NCI-H1417 (cell line): ENCODE measurements at regions not wholly inside any gene's neighbourhood (a gene's known extent, or its start where the extent isn't known, plus 50 kb on each side); places are given as distances from the start of the nearest gene placed in this dataset.
A peak's percentile ranks its signal among the peaks of the same experiment; 100 is the strongest.
"Not testable (repeated sequence)": the region's sequence is repeated elsewhere in the genome, so short reads cannot be mapped to it uniquely, and the experiment has no call there.

Experiments
- DNase-seq, 3 experiments: peaks; one replicate each; lab custom pipeline; 2025; lab: John Stamatoyannopoulos, UW

DNA sequence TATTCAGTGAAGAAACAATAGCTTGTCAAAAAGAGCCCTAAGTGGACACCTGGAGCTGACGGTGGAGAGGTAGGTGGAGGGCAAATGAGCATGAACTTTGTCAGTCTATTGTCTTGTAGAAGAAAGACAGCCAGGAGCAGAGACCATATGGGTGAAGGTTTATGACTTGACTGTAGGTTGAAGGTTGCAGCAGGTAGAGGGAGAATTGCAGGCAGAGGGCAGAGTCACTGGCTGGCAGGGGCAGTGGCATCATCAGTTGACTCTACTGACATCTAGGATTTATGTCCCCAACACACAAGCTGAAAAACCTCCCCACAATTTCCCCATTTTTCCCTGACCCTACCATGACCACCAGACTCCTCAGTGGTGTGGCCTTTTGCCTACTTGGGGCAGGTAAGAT, 243.6 kb upstream of the PRSS58 start:
- no peak for DNase-seq

- DNase-seq = no peak
Observed at GRCh38 chr7:142500366-142500765, 242.5 kb upstream of the PRSS58 start.

GRCh38 chr7:142499635-142500034, 241.8 kb upstream of the PRSS58 start:
- no peak for DNase-seq

- DNase-seq = no peak
Observed at GRCh38 chr7:142498364-142498763, 240.5 kb upstream of the PRSS58 start.

- peak in 2 of 3 experiments; percentile 39 to 42 for DNase-seq
Observed at GRCh38 chr7:142496545-142496991, 238.7 kb upstream of the PRSS58 start.

DNA sequence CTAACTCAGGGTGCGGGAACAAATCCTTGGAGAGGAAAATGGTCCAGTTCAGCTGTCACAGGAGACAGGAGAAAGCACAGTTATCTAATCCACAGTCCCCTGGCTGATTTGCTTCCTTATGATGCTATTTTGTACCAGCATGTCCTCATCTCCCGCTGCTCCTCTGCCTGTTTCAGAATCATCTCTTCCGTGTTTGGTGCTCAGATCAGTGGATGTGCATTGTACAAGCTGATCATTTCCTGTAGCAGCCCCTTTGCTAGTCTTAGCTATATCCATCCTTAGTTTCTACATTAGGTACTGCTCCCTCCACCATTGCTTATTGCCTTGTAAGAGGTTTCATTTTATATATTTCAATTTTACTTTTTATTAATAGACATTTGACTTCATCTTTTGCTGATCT, 238.0 kb upstream of the PRSS58 start:
- not testable (repeated sequence) for DNase-seq

DNA sequence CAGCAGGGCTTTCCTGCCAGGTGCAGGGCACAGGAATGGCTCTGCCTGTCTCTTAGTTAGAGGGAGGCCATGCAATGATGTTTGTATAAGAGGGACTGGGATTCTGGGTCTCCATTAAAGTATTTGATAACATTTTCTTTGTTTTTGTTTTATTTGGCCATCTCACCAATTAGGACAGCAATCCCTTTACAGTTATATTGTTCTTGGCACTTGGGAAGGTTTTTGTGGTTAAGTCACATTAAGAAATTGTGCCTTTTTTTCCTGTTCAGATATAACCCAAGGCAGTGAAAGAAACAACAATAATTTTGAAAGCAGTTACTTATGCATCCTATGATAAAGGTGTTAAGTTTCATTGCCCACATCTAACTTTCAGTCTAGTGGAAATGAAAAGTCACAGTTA, 237.4 kb upstream of the PRSS58 start:
- not testable (repeated sequence) for DNase-seq

- DNase-seq = no peak
Observed at GRCh38 chr7:142494021-142494420, 236.2 kb upstream of the PRSS58 start.

DNA sequence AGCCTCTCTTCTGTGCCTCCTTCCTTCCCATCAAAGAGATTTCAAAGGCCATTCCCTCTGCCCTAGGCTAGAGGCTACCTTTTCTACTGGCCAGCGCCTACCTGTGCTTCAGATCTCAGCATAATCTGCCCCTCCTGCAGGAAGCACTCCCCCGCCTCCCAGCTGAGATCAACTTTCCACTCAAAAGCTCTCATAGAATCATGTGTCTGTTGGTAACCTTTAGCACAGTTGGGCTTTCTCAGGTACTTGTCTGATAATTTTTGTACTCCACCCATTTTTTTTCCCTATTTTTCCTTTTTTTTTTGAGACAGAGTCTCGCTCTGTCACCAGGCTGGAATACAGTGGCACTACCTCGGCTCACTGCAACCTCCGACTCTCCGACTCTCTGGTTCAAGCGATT, 231.0 kb upstream of the PRSS58 start:
- peak in 1 of 3 experiments; percentile 53 for DNase-seq

DNA sequence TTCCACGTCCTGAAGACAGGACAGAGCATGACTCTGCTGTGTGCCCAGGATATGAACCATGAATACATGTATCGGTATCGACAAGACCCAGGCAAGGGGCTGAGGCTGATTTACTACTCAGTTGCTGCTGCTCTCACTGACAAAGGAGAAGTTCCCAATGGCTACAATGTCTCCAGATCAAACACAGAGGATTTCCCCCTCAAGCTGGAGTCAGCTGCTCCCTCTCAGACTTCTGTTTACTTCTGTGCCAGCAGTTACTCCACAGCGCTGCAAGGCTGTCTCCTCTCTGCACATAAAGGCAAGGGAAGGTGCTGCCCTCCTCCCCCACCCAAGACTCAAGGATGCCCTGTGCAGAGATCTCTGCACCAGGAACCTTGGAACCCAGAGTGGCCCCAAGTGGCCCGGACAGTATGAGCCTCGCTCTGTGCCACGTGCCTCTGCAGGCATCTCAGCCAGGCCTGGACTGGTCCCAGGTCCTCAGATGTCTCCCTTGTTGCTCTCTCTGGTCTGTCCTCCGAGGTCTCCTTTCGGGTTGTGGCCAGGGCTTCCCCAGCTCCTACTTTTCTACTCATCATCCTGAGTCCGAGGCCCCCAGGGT, 230.3 kb upstream of the PRSS58 start:
- no peak for DNase-seq

GRCh38 chr7:142487565-142487964, 229.7 kb upstream of the PRSS58 start:
- DNase-seq = not testable (repeated sequence)

- DNase-seq = no peak
Observed at GRCh38 chr7:142487124-142487523, 229.3 kb upstream of the PRSS58 start.

DNA sequence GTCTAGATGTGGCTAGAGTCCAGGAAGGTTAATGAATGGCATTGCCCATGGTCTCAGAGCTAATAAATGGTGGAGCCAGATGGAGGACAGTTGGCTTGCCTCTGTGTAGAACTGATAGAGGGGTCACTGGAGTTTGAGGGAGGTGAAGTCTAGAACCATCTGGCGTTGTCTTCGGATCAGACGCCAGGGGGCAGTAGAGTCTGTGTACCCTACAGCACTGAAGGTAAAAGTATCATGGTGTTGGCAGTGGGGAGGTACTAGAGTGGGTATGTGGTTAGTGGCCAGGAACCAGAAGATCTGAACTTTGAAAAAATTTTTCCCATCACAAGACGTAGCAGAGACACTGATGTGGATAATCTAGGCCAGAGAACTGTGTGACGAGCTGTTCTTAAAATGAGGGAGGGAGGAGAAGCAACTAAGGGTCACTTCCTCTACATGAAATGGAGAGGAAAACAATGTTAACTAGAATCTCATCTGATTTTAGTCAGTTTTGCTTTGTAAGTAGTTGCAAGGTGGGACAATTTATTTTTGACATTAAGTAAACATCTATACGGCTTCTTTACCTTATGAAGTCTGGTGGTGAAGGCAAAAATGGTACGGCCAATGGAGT, 227.9 kb upstream of the PRSS58 start:
- DNase-seq = no peak

DNA sequence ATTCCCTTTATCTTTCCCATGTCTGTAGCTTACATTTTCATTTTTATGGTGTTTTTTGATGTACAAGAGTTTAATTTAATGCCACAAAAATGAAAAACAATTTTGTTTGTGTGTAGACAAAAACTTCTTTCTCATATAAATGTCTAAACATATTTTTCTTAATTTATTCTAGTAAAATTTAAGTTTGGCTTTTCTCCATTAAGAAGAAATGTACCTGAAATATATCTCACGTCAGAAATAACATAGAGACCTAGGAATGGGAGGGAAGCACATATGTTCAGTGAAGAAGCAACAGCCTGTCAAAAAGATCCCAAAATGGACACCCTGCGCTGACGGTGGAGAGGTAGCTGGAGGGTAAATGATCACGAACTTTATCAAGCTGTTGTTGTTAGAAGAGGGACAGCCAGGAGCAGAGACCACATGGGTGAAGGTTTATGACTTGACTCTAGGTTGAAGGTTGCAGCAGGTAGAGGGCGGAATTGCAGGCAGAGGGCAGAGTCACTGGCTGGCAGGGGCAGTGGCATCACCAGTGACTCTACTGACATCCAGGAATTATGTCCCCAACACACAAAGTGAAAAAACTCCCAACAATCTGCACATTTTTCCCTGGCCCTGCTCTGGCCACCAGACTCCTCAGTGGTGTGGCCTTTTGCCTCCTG, 225.9 kb upstream of the PRSS58 start:
- no peak for DNase-seq

DNA sequence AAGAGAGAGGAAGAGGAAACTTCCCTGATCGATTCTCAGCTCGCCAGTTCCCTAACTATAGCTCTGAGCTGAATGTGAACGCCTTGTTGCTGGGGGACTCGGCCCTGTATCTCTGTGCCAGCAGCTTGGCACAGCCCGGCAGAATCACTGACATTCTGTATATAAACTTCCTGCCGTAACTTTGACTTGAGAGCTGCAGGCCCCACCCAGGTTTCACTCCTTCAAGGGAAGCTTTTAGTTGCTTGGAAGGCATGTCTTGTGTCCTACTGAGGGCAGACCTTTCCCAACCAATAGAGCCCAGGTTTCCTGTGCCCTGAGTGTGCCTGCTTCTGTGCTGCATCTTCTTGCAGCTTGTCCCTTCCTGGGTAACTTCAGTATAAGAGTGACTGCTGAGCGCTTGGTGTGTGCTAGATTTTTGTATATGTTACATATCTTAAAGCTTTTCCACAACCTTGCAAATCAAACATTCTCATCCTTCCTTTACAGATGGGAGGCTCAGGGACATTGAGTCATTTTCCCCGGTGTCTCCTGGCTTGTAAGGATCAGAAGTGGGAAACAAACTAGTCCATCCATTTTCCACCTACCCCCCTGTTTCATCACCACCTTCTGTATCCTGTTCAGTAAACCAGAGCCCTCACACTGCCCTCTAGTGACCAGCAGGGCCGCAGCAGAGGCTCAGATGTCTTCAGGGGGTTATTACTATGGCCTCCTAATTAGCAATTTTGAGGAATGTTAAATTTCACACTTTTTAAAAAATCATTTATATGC, 225.2 kb upstream of the PRSS58 start:
- peak in 2 of 3 experiments; percentile 32 to 45 for DNase-seq

DNA sequence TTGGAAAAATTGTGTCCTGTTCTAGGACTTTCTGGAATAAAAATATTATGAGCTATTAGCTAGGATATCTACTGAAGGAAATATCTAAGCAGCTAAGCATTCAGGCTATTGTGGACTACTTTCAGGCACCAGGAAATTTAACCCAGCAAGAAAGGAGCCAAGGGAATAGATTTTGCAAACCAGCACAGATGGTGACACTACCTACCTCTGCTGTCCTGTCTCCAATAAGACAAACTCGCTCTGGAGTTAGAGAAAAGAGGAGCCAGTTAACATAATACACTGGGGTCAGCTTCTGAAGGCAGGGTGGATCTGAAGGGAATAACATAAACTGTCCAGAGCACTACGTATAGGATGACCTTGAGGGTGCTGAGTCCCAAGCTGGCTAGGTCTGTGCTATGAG, 223.7 kb upstream of the PRSS58 start:
- DNase-seq = no peak

DNA sequence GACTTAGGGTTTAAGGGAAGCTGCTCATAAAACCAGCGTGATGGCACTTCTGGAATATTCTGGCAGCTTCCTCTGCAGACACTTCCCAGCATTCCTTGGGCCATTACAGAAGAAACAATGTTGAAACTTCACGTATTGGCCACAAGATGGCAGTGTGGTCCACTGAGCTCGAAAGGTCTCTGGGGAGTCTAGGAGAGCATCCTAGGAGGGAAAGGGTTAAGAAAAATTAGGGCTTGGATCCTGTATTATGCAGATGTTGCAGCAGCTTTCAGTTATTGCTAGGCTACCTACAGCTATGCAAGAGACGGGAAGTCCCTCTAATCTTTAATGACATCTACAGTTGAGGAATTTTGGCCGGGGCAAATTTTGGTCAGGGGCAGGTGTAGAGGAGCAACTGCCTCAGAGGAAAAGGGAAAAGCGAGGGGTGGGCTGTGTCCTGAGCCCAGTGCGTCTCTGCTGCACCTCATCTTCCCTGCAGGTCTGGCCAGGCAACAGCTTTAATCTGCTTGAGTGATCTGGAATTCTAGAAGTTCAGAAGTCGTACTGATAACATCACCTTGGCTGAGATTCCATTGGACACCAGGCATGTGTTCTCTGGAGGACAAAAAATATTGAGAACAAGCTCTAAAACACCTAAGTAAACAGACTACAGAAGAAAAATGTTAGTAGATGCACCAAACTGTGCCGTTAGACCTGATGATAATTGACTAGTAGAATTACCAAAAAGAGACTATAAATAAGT, 220.8 kb upstream of the PRSS58 start:
- peak; percentile 18 to 69 (median 49) for DNase-seq

DNA sequence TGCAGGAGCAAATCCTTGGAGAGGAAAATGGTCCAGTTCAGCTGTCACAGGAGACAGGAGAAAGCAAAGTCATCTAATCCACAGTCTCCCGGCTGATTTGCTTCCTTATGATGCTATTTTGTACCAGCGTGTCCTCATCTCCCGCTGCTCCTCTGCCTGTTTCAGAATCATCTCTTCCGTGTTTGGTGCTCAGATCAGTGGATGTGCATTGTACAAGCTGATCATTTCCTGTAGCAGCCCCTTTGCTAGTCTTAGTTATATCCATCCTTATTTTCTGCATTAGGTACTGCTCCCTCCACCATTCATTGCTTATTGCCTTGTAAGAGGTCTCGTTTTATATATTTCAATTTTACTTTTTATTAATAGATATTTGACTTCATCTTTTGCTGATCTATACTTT, 219.9 kb upstream of the PRSS58 start:
- not testable (repeated sequence) for DNase-seq

- DNase-seq = no peak
Observed at GRCh38 chr7:142477079-142477651, 219.3 kb upstream of the PRSS58 start.

- no peak for DNase-seq
Observed at GRCh38 chr7:142476077-142476476, 218.2 kb upstream of the PRSS58 start.

GRCh38 chr7:142471820-142472219, 214.0 kb upstream of the PRSS58 start:
- no peak for DNase-seq

GRCh38 chr7:142470544-142470830, 212.6 kb upstream of the PRSS58 start:
- DNase-seq = no peak
